Trophoblast cell (in vitro differentiated cells and primary cell): ENCODE measurements at regions not wholly inside any gene's neighbourhood (a gene's known extent, or its start where the extent isn't known, plus 50 kb on each side); places are given as distances from the start of the nearest gene placed in this dataset.

Source experiments
- DNase-seq, 2 donors: peaks; one replicate each; pipeline ENCODE4 v3.0.0-alpha.2; 2016
- H2AFZ ChIP-seq: 2 replicates; pipeline ENCODE4 v1.6.1; 2013; ENCODE audit warnings: low read length, moderate library complexity, mild to moderate bottlenecking; ENCODE audit not compliant: insufficient read depth, poor library complexity
- H2AK5ac ChIP-seq: 2 replicates; pipeline ENCODE4 v1.6.1; 2013; ENCODE audit warnings: mild to moderate bottlenecking, low read length
- H2BK120ac ChIP-seq: 2 replicates; pipeline ENCODE4 v1.6.1; 2013; ENCODE audit warnings: low read length, mild to moderate bottlenecking, moderate library complexity; ENCODE audit not compliant: insufficient read depth, poor library complexity
- H2BK12ac ChIP-seq: 2 replicates; pipeline ENCODE4 v1.6.1; 2013; ENCODE audit warnings: mild to moderate bottlenecking, low read length, moderate library complexity
- H2BK5ac ChIP-seq: 2 replicates; pipeline ENCODE4 v1.6.1; 2013; ENCODE audit warnings: low read length, low read depth, moderate library complexity, mild to moderate bottlenecking; ENCODE audit not compliant: poor library complexity
- H3K14ac ChIP-seq: 2 replicates; pipeline ENCODE4 v1.6.1; 2013; ENCODE audit warnings: mild to moderate bottlenecking, low read length
- H3K18ac ChIP-seq: 2 replicates; pipeline ENCODE4 v1.6.1; 2013; ENCODE audit warnings: mild to moderate bottlenecking, low read length
- H3K23ac ChIP-seq: 2 replicates; pipeline ENCODE4 v1.6.1; 2013; ENCODE audit warnings: low read length
- H3K27ac ChIP-seq: 2 replicates; pipeline ENCODE4 v1.5.1; 2013; ENCODE audit warnings: low read depth, mild to moderate bottlenecking, inconsistent platforms, low read length, moderate library complexity
- H3K27me3 ChIP-seq: 2 replicates; pipeline ENCODE4 v1.6.1; 2013; ENCODE audit warnings: inconsistent platforms, mild to moderate bottlenecking, low read length, moderate library complexity; ENCODE audit not compliant: insufficient read depth
- H3K36me3 ChIP-seq, 2 experiments: 1 replicate in 1 of 2; 2 replicates in 1 of 2; pipeline ENCODE4 v1.6.1; 2013; ENCODE audit warnings: low read length in 2 of 2, mild to moderate bottlenecking in 2 of 2, moderate library complexity in 1 of 2; ENCODE audit not compliant: insufficient read depth in 2 of 2, control insufficient read depth in 1 of 2
- H3K4ac ChIP-seq: 2 replicates; pipeline ENCODE4 v1.6.1; 2013; ENCODE audit warnings: low read depth, mild to moderate bottlenecking, low read length, moderate library complexity
- H3K4me1 ChIP-seq, 2 experiments: 1 replicate in 1 of 2; 2 replicates in 1 of 2; pipeline ENCODE4 v1.6.1; 2013; ENCODE audit warnings: low read length in 2 of 2, mild to moderate bottlenecking in 2 of 2, moderate library complexity in 1 of 2; ENCODE audit not compliant: insufficient read depth in 2 of 2, control insufficient read depth in 1 of 2
- H3K4me2 ChIP-seq: 2 replicates; pipeline ENCODE4 v1.6.1; 2013; ENCODE audit warnings: inconsistent platforms, mild to moderate bottlenecking, low read length, moderate library complexity
- H3K4me3 ChIP-seq: 2 replicates; pipeline ENCODE4 v1.5.1; 2013; ENCODE audit warnings: mild to moderate bottlenecking, low read depth, low read length, inconsistent platforms
- H3K79me1 ChIP-seq: one replicate; pipeline ENCODE4 v1.6.1; 2013; ENCODE audit warnings: low read length
- H3K79me2 ChIP-seq: 2 replicates; pipeline ENCODE4 v1.6.1; 2013; ENCODE audit warnings: low read length, mild to moderate bottlenecking; ENCODE audit not compliant: control insufficient read depth, insufficient read depth, poor library complexity
- H3K9ac ChIP-seq: 2 replicates; pipeline ENCODE4 v1.6.1; 2013; ENCODE audit warnings: mild to moderate bottlenecking, low read length
- H3K9me3 ChIP-seq: 2 replicates; pipeline ENCODE4 v1.6.1; 2013; ENCODE audit warnings: low read depth, mild to moderate bottlenecking, control low read depth, inconsistent platforms, low read length; ENCODE audit not compliant: insufficient read depth
- H4K12ac ChIP-seq: 2 replicates; pipeline ENCODE4 v1.6.1; 2013; ENCODE audit warnings: low read depth, mild to moderate bottlenecking, low read length, moderate library complexity
- H4K8ac ChIP-seq: 2 replicates; pipeline ENCODE4 v1.6.1; 2013; ENCODE audit warnings: low read depth, mild to moderate bottlenecking, low read length, moderate library complexity
- H4K91ac ChIP-seq: one replicate; pipeline ENCODE4 v1.6.1; 2013; ENCODE audit warnings: low read depth, mild to moderate bottlenecking, low read length, moderate library complexity
- WGBS: extraction: QIAGEN DNeasy Blood & Tissue Kit; methylation state at CpG from one replicate; pipeline ENCODE4 v1.1.7; 2013; ENCODE audit warnings: missing lambda C conversion rate; ENCODE audit not compliant: insufficient read length, insufficient coverage; ENCODE audit errors: extremely low coverage; 5-methylcytosine and 5-hydroxymethylcytosine counted together

DNA sequence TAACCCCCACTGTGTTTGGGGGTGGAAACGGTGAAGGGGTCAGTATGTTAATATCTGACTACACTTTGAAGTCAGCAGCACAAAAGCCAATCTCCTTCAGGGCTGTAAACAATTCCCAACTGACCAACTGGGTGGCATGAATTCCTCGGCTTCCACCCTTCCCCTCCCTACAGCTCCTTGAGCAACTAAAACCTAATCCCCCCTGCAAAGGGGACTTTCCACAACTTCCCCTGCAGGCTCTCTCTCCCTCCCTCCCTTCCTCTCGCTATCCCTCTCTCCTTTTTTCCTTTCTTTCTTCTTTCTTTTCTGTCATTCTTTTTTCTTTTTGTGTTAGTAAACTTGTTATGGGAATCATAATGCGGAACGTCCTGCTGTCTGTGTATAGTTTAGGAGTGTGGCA is 65.1 kb upstream of the PTCH1 start:
- peak overlapping the region; percentile 13 for H2BK120ac ChIP-seq
- DNase-seq, result no peak
- WGBS, result no CpG with 5 or more reads among the region's 5 CpGs
- peak overlapping the region; percentile 21 for H2AK5ac ChIP-seq
- H3K14ac ChIP-seq, result no peak overlapping the region
- no peak overlapping the region for H3K4ac ChIP-seq
- no peak overlapping the region for H3K27ac ChIP-seq
- H2BK5ac ChIP-seq, result peak overlapping the region; percentile 20
- H3K23ac ChIP-seq, result no peak overlapping the region
- no peak overlapping the region for H3K9ac ChIP-seq
- no peak overlapping the region for H4K12ac ChIP-seq
- peak overlapping the region; percentile 54 for H2AFZ ChIP-seq
- no peaks in the 10 kb centered on the region for H3K36me3 ChIP-seq
- peaks cover 7 to 15% of the 10 kb centered on the region in 2 experiments for H3K4me1 ChIP-seq
- peak overlapping the region; percentile 36 for H4K91ac ChIP-seq
- no peak overlapping the region for H3K4me3 ChIP-seq
- H3K9me3 ChIP-seq, result no peaks in the 10 kb centered on the region
- H3K4me2 ChIP-seq, result no peak overlapping the region
- no peaks in the 10 kb centered on the region for H3K79me1 ChIP-seq
- H3K27me3 ChIP-seq, result no peaks in the 10 kb centered on the region
- H3K79me2 ChIP-seq, result no peaks in the 10 kb centered on the region
- no peak overlapping the region for H3K18ac ChIP-seq
- no peak overlapping the region for H4K8ac ChIP-seq
- H2BK12ac ChIP-seq, result no peak overlapping the region

DNA sequence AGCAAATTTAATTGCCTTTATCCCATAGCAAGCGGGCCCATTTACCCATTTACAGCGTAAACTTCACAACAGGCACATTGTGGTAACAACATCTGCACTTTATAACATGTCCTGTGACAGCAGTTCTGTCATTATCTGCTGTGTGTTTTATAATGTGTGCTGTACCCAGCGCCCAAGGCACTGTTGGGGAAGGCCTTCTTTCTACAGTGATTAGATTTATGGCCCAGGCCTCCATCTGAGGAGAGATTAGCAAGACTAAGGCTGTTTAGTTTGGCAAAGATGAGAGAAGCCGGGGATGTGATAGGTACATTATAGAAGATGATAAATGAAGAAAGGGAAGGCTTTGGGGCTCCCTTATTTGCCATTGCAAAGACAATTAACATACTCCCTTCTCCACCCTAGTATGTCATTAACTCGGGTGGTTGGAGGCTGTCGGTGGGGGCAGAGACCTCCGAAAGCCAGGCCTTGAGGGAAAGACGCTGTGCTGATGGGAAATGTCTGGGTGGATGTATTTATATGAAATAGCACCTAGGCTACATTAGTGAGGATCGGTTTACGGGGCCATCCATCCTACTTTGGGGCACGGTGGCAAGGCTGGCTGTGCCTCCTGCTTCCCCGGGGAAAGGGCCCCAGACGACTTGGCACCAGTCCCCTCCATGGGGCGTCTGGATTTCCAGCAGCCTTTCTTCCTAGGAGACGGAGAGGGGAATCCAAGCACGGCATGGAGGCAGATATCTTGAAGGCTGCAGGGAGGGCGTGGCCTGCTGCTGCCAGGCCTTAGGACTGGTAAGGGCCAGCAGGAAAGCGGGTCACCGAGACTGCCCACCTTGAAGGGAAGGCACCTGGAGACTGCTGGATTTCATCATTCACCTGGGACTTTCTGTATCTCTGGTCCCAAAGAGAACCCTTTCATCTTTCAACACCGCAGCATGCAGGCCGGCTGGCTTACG is 64.3 kb upstream of the PTCH1 start:
- Histone ChIP-seq H3K79me1 (no peaks in the 10 kb centered on the region), H3K14ac (no peak overlapping the region), H3K4me3 (no peak overlapping the region), H3K9ac (no peak overlapping the region), H4K91ac (peak overlapping the region; percentile 36), H3K18ac (no peak overlapping the region), H4K8ac (no peak overlapping the region), H3K4me2 (no peak overlapping the region), H3K79me2 (no peaks in the 10 kb centered on the region), H3K27ac (no peak overlapping the region), H3K4ac (no peak overlapping the region), H3K9me3 (no peaks in the 10 kb centered on the region), H3K23ac (no peak overlapping the region), H2BK120ac (peak overlapping the region; percentile 33), H3K36me3 (no peaks in the 10 kb centered on the region), H2BK5ac (no peak overlapping the region), H4K12ac (no peak overlapping the region), H2AFZ (no peak overlapping the region), H3K27me3 (no peaks in the 10 kb centered on the region), H2AK5ac (no peak overlapping the region), H3K4me1 (peaks cover 7 to 15% of the 10 kb centered on the region in 2 experiments), H2BK12ac (no peak overlapping the region)
- no peak for DNase-seq
- WGBS, result no CpG with 5 or more reads among the region's 22 CpGs

DNA sequence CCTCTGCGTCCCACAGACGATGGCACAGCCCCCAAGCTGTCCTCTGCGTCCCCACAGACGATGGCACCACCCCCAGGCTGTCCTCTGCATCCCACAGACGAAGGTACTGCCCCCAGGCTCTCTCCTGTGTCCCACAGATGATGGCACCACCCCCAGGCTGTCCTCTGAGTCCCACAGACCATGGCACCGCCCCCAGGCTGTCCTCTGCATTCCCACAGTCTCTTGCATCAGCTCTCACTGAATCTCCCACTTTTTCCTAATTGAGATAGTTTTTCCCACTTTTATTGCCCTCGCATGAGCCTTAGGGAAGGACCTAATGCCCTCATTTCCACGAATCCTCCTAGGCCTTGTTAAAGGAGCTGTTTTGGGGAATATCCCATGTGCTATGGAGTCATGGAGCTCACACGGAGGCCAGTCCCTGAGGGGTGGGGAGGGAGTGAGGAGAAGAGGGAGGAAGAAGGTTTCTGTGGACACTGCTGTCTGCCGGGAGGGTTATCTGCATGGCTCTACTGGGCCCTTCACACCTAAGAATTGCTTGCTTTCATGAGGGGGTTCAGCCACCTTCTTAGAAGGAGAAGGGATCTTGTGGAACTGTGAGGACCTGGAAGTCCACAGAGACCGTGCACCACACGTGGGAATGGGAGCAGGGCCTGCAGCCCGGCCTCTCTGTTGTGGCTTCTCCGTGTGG is 58.2 kb upstream of the PTCH1 start:
- DNase-seq, result no peak
- H3K27ac ChIP-seq, result no peak overlapping the region
- H3K4ac ChIP-seq, result no peak overlapping the region
- H4K91ac ChIP-seq, result peak overlapping the region; percentile 29
- H3K9me3 ChIP-seq, result no peaks in the 10 kb centered on the region
- no peaks in the 10 kb centered on the region for H3K36me3 ChIP-seq
- H3K4me2 ChIP-seq, result no peak overlapping the region
- H3K79me1 ChIP-seq, result peaks cover 19% of the 10 kb centered on the region
- peak overlapping the region; percentile 9 for H3K14ac ChIP-seq
- no peak overlapping the region for H3K23ac ChIP-seq
- no peak overlapping the region for H2BK5ac ChIP-seq
- no peak overlapping the region for H3K18ac ChIP-seq
- no peak overlapping the region for H3K9ac ChIP-seq
- WGBS, result no CpG with 5 or more reads among the region's 14 CpGs
- no peak overlapping the region for H2AFZ ChIP-seq
- H2AK5ac ChIP-seq, result peak overlapping the region; percentile 5
- peaks cover 2% of the 10 kb centered on the region for H3K79me2 ChIP-seq
- no peaks in the 10 kb centered on the region for H3K27me3 ChIP-seq
- no peak overlapping the region for H3K4me3 ChIP-seq
- H4K8ac ChIP-seq, result no peak overlapping the region
- no peak overlapping the region for H2BK120ac ChIP-seq
- no peak overlapping the region for H4K12ac ChIP-seq
- peak overlapping the region; percentile 10 for H2BK12ac ChIP-seq
- peaks cover 16 to 19% of the 10 kb centered on the region in 2 experiments for H3K4me1 ChIP-seq

DNA sequence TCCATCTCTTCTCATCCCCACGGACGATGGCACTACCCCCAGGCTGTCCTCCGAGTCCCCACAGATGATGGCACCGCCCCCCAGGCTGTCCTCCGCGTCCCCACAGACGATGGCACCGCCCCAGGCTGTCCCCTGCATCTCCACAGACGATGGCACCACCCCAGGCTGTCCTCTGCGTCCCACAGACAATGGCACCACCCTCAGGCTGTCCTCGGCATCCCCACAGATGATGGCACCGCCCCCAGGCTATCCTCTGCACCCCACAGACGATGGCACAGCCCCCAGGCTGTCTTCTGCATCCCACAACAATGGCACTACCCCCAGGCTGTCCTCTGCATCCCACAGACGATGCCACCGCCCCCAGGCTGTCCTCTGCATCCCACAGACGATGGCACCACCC is 57.4 kb upstream of the PTCH1 start:
- Histone ChIP-seq H3K36me3 (no peaks in the 10 kb centered on the region), H3K4ac (no peak overlapping the region), H3K27ac (no peak overlapping the region), H2BK120ac (peak overlapping the region; percentile 60), H4K8ac (peak overlapping the region; percentile 30), H2AFZ (no peak overlapping the region), H3K14ac (peak overlapping the region; percentile 47), H2BK5ac (peak overlapping the region; percentile 0), H2AK5ac (peak overlapping the region; percentile 3), H3K79me1 (peaks cover 24% of the 10 kb centered on the region), H3K23ac (no peak overlapping the region), H3K18ac (peak overlapping the region; percentile 57), H3K9ac (no peak overlapping the region), H3K27me3 (no peaks in the 10 kb centered on the region), H3K79me2 (peaks cover 2% of the 10 kb centered on the region), H3K4me2 (no peak overlapping the region), H4K91ac (peak overlapping the region; percentile 17), H3K4me1 (peaks cover 16 to 21% of the 10 kb centered on the region in 2 experiments), H2BK12ac (peak overlapping the region; percentile 31), H4K12ac (no peak overlapping the region), H3K9me3 (no peaks in the 10 kb centered on the region), H3K4me3 (peak overlapping the region; percentile 4)
- WGBS, result no CpG with 5 or more reads among the region's 16 CpGs
- no peak for DNase-seq
